ENCODE measurements at regions not wholly inside any gene's neighbourhood (a gene's known extent, or its start where the extent isn't known, plus 50 kb on each side); places are given as distances from the start of the nearest gene placed in this dataset.
"Not testable (repeated sequence)": the region's sequence is repeated elsewhere in the genome, so short reads cannot be mapped to it uniquely, and the experiment has no call there.

GRCh38 chrX:121853762-121854613, 806.6 kb downstream of the GLUD2 start:
- DNase-seq (ENCODE audit: low read depth): no peak

- no peak for DNase-seq (ENCODE audit: low read depth)
Measured at GRCh38 chrX:121854614-121854911, 807.2 kb downstream of the GLUD2 start.

- DNase-seq (ENCODE audit: low read depth): no peak
Measured at GRCh38 chrX:121858867-121859647, 811.6 kb downstream of the GLUD2 start.

GRCh38 chrX:121863976-121864375, 816.6 kb downstream of the GLUD2 start:
- no peak for DNase-seq (ENCODE audit: low read depth)

- no peak for DNase-seq (ENCODE audit: low read depth)
Measured at GRCh38 chrX:121864561-121864960, 817.2 kb downstream of the GLUD2 start.

GRCh38 chrX:121869876-121870477, 822.6 kb downstream of the GLUD2 start:
- DNase-seq (ENCODE audit: low read depth): no peak

GRCh38 chrX:121871122-121871521, 823.7 kb downstream of the GLUD2 start:
- DNase-seq (ENCODE audit: low read depth): no peak

GRCh38 chrX:121876305-121876704, 828.9 kb downstream of the GLUD2 start:
- DNase-seq (ENCODE audit: low read depth): peak; percentile 11

- not testable (repeated sequence) for DNase-seq (ENCODE audit: low read depth)
Measured at GRCh38 chrX:121877337-121877736, 829.9 kb downstream of the GLUD2 start.

- no peak for DNase-seq (ENCODE audit: low read depth)
Measured at GRCh38 chrX:121886557-121886956, 839.1 kb downstream of the GLUD2 start.

- DNase-seq (ENCODE audit: low read depth): no peak
Measured at GRCh38 chrX:121894756-121895155, 847.3 kb downstream of the GLUD2 start.

- no peak for DNase-seq (ENCODE audit: low read depth)
Measured at GRCh38 chrX:121902463-121902862, 855.1 kb downstream of the GLUD2 start.

GRCh38 chrX:121903961-121904360, 856.6 kb downstream of the GLUD2 start:
- DNase-seq (ENCODE audit: low read depth): no peak

GRCh38 chrX:121921258-121921657, 873.8 kb downstream of the GLUD2 start:
- DNase-seq (ENCODE audit: low read depth): no peak

GRCh38 chrX:121931567-121931966, 884.2 kb downstream of the GLUD2 start:
- no peak for DNase-seq (ENCODE audit: low read depth)

GRCh38 chrX:121932688-121933087, 885.3 kb downstream of the GLUD2 start:
- no peak for DNase-seq (ENCODE audit: low read depth)

GRCh38 chrX:121949041-121949760, 901.8 kb downstream of the GLUD2 start:
- DNase-seq (ENCODE audit: low read depth): no peak

- DNase-seq (ENCODE audit: low read depth): peak; percentile 14
Measured at GRCh38 chrX:121958886-121959285, 911.5 kb downstream of the GLUD2 start.

GRCh38 chrX:121975671-121976070, 928.3 kb downstream of the GLUD2 start:
- DNase-seq (ENCODE audit: low read depth): peak; percentile 6

GRCh38 chrX:121987163-121987562, 939.8 kb downstream of the GLUD2 start:
- DNase-seq (ENCODE audit: low read depth): no peak

GRCh38 chrX:121987835-121988234, 940.4 kb downstream of the GLUD2 start:
- no peak for DNase-seq (ENCODE audit: low read depth)

GRCh38 chrX:122004127-122004526, 956.7 kb downstream of the GLUD2 start:
- DNase-seq (ENCODE audit: low read depth): no peak
